Neural cell (in vitro differentiated cells): ENCODE measurements at regions not wholly inside any gene's neighbourhood (a gene's known extent, or its start where the extent isn't known, plus 50 kb on each side); places are given as distances from the start of the nearest gene placed in this dataset.

ENCODE experiments used
- CTCF ChIP-seq: fragments of 450-650 bp; IDR thresholded peaks from 2 replicates; pipeline ENCODE4 v1.5.1; 2014; ENCODE audit warnings: antibody characterized with exemption, mild to moderate bottlenecking, moderate library complexity; ENCODE audit not compliant: poor library complexity, severe bottlenecking
- EP300 ChIP-seq: fragments of 450-650 bp; conservative IDR thresholded peaks from 2 replicates; pipeline ENCODE4 v1.6.1; 2014; ENCODE audit warnings: antibody characterized with exemption, mild to moderate bottlenecking, moderate library complexity; ENCODE audit not compliant: poor library complexity, severe bottlenecking
- EZH2 ChIP-seq: fragments of 200-600, 300-800 bp; shearing (Covaris generic), sonication (generic); IDR thresholded peaks from 2 replicates; pipeline ENCODE4 v1.6.1; 2014; ENCODE audit warnings: antibody characterized with exemption, low read length, borderline replicate concordance, mild to moderate bottlenecking; ENCODE audit not compliant: insufficient read depth, poor library complexity, severe bottlenecking
- POLR2AphosphoS5 ChIP-seq: IDR thresholded peaks from 2 replicates; pipeline ENCODE4 v1.6.1; 2012
- RAD21 ChIP-seq: fragments of 450-650 bp; conservative IDR thresholded peaks from 2 replicates; pipeline ENCODE4 v1.6.1; 2014; ENCODE audit warnings: antibody characterized with exemption, mild to moderate bottlenecking, moderate library complexity
- REST ChIP-seq: IDR thresholded peaks from 2 replicates; pipeline ENCODE4 v1.6.1; 2012; ENCODE audit warnings: borderline replicate concordance
- SMC3 ChIP-seq: fragments of 450-650 bp; conservative IDR thresholded peaks from 2 replicates; pipeline ENCODE4 v1.6.1; 2014; ENCODE audit warnings: antibody characterized with exemption, mild to moderate bottlenecking, moderate library complexity; ENCODE audit not compliant: poor library complexity
- TAF1 ChIP-seq: IDR thresholded peaks from 2 replicates; pipeline ENCODE4 v1.6.1; 2012; ENCODE audit warnings: low read depth

GRCh38 chr13:22599156-22599555 is 581.6 kb upstream of the SGCG start:
- TF ChIP-seq CTCF (no peak), POLR2AphosphoS5 (no peak), SMC3 (no peak), EZH2 (no peak), REST (no peak), RAD21 (no peak), TAF1 (no peak), EP300 (no peak)
